ENCODE measurements at regions not wholly inside any gene's neighbourhood (a gene's known extent, or its start where the extent isn't known, plus 50 kb on each side); places are given as distances from the start of the nearest gene placed in this dataset.

DNA sequence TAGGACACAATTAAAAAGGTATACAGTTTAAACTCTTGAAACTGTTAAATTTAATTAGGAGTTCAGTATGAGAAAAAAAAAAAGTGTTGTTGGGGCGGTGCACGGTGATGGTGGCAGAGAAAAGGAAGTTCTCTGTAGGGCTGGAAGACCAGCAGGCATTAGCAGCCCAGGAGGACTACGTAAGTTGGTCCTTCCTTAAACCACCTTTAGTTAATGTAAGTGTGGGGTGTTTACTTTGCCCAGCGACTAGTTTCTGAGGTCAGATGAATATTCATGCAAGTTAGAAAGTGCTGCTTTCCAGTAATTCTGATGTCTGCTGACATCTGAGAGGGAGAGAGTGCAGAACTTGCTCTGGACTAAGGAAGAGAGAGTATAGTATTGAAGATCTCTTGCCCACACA lies 54.9 kb downstream of the NKX2-1 start:
- Histone ChIP-seq H3K9me3 (ENCODE audit: control insufficient read depth, insufficient read depth, low read length) (no peaks in the 10 kb centered on the region), H3K27me3 (ENCODE audit: control insufficient read depth, insufficient read depth, low read length) (peaks cover 20% of the 10 kb centered on the region), H3K36me3 (ENCODE audit: control insufficient read depth, insufficient read depth, low read length) (no peaks in the 10 kb centered on the region), H3K4me3 (ENCODE audit: low read depth, low read length) (no peak overlapping the region), H3K4me1 (ENCODE audit: control insufficient read depth, insufficient read depth, low read length) (no peaks in the 10 kb centered on the region), H3K27ac (ENCODE audit: low read depth, low read length) (no peak overlapping the region)
- no peak for DNase-seq (ENCODE audit: low read depth in 4 of 6, low spot score in 6 of 6)
- 83% methylated on average over 3 of the region's 4 CpGs for WGBS (ENCODE audit: insufficient coverage)

DNA sequence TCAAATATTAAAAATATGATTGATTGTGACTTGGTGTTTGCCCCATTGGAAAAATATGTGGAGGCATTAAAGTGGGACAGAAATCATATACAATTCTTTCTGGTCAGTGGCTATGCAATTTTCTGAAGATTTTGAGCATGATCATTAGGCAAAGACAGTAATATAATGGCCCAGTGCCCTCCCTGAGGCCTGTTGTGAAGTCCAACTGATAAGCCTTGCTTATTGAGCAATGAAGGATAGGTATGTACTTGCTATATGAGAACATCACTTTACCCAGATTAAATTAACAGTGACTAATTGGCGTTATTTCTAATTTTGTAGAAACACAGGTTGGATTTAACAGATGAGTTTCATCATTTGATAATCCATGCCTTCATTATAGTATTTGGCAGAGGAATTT lies 57.1 kb downstream of the NKX2-1 start:
- no peak for DNase-seq (ENCODE audit: low read depth in 4 of 6, low spot score in 6 of 6)
- Histone ChIP-seq H3K4me1 (ENCODE audit: control insufficient read depth, insufficient read depth, low read length) (no peaks in the 10 kb centered on the region), H3K27ac (ENCODE audit: low read depth, low read length) (no peak overlapping the region), H3K4me3 (ENCODE audit: low read depth, low read length) (no peak overlapping the region), H3K9me3 (ENCODE audit: control insufficient read depth, insufficient read depth, low read length) (no peaks in the 10 kb centered on the region), H3K27me3 (ENCODE audit: control insufficient read depth, insufficient read depth, low read length) (peaks cover 32% of the 10 kb centered on the region), H3K36me3 (ENCODE audit: control insufficient read depth, insufficient read depth, low read length) (no peaks in the 10 kb centered on the region)
- no CpG with 5 or more reads among the region's 1 CpG for WGBS (ENCODE audit: insufficient coverage)

DNA sequence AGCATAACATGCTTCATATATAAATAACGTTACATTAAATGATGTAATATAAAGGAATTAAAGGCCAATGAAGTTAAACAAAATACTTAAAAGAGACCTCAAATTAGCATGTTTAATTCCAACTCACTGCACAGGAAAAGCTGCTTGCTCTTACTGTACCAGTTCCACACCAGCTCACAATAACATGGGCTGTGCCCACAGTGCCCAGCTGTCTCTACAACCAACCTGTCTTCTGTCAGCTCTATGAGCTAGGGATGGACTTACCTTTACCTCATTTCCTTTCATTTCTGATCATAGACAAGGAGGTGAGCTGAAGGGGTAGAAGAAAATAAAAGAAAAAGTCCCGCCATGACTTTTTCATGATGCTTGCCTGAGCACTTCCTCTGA lies 64.8 kb downstream of the NKX2-1 start:
- H3K9me3 ChIP-seq (ENCODE audit: control insufficient read depth, insufficient read depth, low read length) = no peaks in the 10 kb centered on the region
- DNase-seq (ENCODE audit: low read depth in 4 of 6, low spot score in 6 of 6) = no peak
- H3K27me3 ChIP-seq (ENCODE audit: control insufficient read depth, insufficient read depth, low read length) = peaks cover 58% of the 10 kb centered on the region
- no peaks in the 10 kb centered on the region for H3K36me3 ChIP-seq (ENCODE audit: control insufficient read depth, insufficient read depth, low read length)
- no peaks in the 10 kb centered on the region for H3K4me1 ChIP-seq (ENCODE audit: control insufficient read depth, insufficient read depth, low read length)
- 70% methylated on average over 1 of the region's 2 CpGs for WGBS (ENCODE audit: insufficient coverage)
- no peak overlapping the region for H3K27ac ChIP-seq (ENCODE audit: low read depth, low read length)
- H3K4me3 ChIP-seq (ENCODE audit: low read depth, low read length) = no peak overlapping the region

GRCh38 chr14:36454599-36455240 lies 65.3 kb downstream of the NKX2-1 start:
- no CpG with 5 or more reads among the region's 5 CpGs for WGBS (ENCODE audit: insufficient coverage)
- peak in 2 of 6 donors; percentile 6 to 22 for DNase-seq (ENCODE audit: low read depth in 4 of 6, low spot score in 6 of 6)
- Histone ChIP-seq H3K27ac (ENCODE audit: low read depth, low read length) (no peak overlapping the region), H3K36me3 (ENCODE audit: control insufficient read depth, insufficient read depth, low read length) (no peaks in the 10 kb centered on the region), H3K4me1 (ENCODE audit: control insufficient read depth, insufficient read depth, low read length) (no peaks in the 10 kb centered on the region), H3K9me3 (ENCODE audit: control insufficient read depth, insufficient read depth, low read length) (no peaks in the 10 kb centered on the region), H3K4me3 (ENCODE audit: low read depth, low read length) (no peak overlapping the region), H3K27me3 (ENCODE audit: control insufficient read depth, insufficient read depth, low read length) (peaks cover 63% of the 10 kb centered on the region)

DNA sequence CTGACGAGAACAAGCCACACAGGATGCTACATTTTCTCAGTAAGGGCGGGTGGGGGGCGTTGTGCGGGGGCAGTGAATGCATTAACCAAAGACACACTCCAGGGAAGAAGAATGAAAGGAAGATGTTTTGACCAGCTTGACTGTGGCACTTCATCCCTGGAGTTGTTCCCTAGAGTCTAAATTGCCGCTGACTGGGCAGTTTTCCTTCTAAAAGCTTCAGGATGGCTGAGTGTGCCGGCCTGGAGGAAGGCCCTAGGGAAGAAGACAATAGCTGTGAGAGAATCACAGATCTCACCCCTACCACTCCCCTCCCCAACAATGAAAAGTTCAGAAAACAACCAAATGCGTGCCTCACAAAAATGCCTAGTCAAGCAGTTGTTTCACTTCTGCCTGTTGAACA lies 67.2 kb downstream of the NKX2-1 start:
- 25% methylated on average over 1 of the region's 7 CpGs for WGBS (ENCODE audit: insufficient coverage)
- peak in 1 of 6 donors; percentile 9 for DNase-seq (ENCODE audit: low read depth in 4 of 6, low spot score in 6 of 6)
- Histone ChIP-seq H3K9me3 (ENCODE audit: control insufficient read depth, insufficient read depth, low read length) (no peaks in the 10 kb centered on the region), H3K4me3 (ENCODE audit: low read depth, low read length) (no peak overlapping the region), H3K4me1 (ENCODE audit: control insufficient read depth, insufficient read depth, low read length) (no peaks in the 10 kb centered on the region), H3K36me3 (ENCODE audit: control insufficient read depth, insufficient read depth, low read length) (no peaks in the 10 kb centered on the region), H3K27ac (ENCODE audit: low read depth, low read length) (no peak overlapping the region), H3K27me3 (ENCODE audit: control insufficient read depth, insufficient read depth, low read length) (peaks cover 62% of the 10 kb centered on the region)

DNA sequence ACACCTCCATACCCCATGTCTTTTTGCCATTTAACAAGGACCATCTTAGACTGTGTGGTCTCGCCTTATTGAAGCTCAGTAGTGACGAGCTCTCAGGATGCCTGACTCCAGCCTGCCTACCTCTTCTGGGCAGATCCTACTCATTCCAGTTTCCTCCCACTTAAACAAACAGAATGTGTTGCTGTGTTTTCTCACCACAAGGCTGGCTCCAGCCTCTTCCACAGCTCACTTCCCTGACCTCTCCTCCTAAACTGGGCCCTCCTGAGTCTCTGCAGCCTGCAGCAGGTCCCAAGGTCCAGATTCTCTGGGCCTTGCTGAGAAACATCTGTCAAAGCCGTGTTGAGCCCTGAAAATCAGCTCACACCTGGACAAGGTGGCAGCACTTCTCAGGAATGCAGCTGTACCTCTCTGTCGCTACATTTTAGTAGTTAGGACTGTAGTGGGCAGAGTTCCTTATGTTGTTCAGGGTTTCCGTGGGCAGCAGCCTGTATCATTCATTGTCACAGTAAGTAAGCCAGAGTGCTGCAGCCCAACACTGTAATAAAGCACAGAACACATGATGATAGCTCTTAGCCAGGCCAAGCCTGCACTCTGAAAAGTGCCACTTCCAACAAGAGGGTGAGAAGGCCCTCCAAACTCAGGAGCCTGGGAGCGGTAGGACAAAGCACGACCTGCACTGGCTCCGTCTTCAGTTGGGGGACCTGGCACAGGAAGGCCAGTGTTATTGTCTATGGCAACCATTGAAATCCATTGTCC lies 68.5 kb downstream of the NKX2-1 start:
- Histone ChIP-seq H3K27ac (ENCODE audit: low read depth, low read length) (no peak overlapping the region), H3K4me3 (ENCODE audit: low read depth, low read length) (no peak overlapping the region), H3K9me3 (ENCODE audit: control insufficient read depth, insufficient read depth, low read length) (no peaks in the 10 kb centered on the region), H3K4me1 (ENCODE audit: control insufficient read depth, insufficient read depth, low read length) (no peaks in the 10 kb centered on the region), H3K27me3 (ENCODE audit: control insufficient read depth, insufficient read depth, low read length) (peaks cover 72% of the 10 kb centered on the region), H3K36me3 (ENCODE audit: control insufficient read depth, insufficient read depth, low read length) (no peaks in the 10 kb centered on the region)
- DNase-seq (ENCODE audit: low read depth in 4 of 6, low spot score in 6 of 6) = no peak
- 73% methylated on average over 8 of the region's 8 CpGs for WGBS (ENCODE audit: insufficient coverage)

GRCh38 chr14:36450550-36450949 lies 69.5 kb downstream of the NKX2-1 start:
- Histone ChIP-seq H3K4me1 (ENCODE audit: control insufficient read depth, insufficient read depth, low read length) (no peaks in the 10 kb centered on the region), H3K27me3 (ENCODE audit: control insufficient read depth, insufficient read depth, low read length) (peaks cover 74% of the 10 kb centered on the region), H3K27ac (ENCODE audit: low read depth, low read length) (no peak overlapping the region), H3K9me3 (ENCODE audit: control insufficient read depth, insufficient read depth, low read length) (no peaks in the 10 kb centered on the region), H3K4me3 (ENCODE audit: low read depth, low read length) (no peak overlapping the region), H3K36me3 (ENCODE audit: control insufficient read depth, insufficient read depth, low read length) (no peaks in the 10 kb centered on the region)
- WGBS (ENCODE audit: insufficient coverage) = 89% methylated on average over 3 of the region's 4 CpGs
- DNase-seq (ENCODE audit: low read depth in 4 of 6, low spot score in 6 of 6) = no peak

DNA sequence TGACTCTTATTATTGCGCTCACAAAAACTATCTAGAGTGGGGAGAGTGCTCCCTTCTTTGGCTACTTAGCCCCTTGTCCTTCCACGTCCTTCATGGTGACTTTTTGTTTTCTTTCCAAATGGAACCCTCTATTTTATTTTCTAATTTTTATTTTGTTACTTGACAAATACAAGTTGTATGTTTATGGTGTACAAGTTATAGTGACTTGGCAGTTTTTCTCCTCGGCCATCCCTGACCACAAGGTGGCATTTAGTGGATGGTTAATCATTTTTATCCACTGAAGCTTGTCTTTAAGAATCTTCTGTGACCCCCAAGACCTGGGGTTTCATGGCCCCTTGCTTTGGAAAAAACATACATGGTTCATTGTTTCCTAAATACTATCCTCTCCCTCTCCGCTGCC lies 70.1 kb downstream of the NKX2-1 start:
- WGBS (ENCODE audit: insufficient coverage) = 67% methylated on average over 1 of the region's 4 CpGs
- no peaks in the 10 kb centered on the region for H3K4me1 ChIP-seq (ENCODE audit: control insufficient read depth, insufficient read depth, low read length)
- H3K27me3 ChIP-seq (ENCODE audit: control insufficient read depth, insufficient read depth, low read length) = peaks cover 75% of the 10 kb centered on the region
- no peak overlapping the region for H3K4me3 ChIP-seq (ENCODE audit: low read depth, low read length)
- no peaks in the 10 kb centered on the region for H3K9me3 ChIP-seq (ENCODE audit: control insufficient read depth, insufficient read depth, low read length)
- H3K36me3 ChIP-seq (ENCODE audit: control insufficient read depth, insufficient read depth, low read length) = no peaks in the 10 kb centered on the region
- no peak for DNase-seq (ENCODE audit: low read depth in 4 of 6, low spot score in 6 of 6)
- H3K27ac ChIP-seq (ENCODE audit: low read depth, low read length) = no peak overlapping the region

DNA sequence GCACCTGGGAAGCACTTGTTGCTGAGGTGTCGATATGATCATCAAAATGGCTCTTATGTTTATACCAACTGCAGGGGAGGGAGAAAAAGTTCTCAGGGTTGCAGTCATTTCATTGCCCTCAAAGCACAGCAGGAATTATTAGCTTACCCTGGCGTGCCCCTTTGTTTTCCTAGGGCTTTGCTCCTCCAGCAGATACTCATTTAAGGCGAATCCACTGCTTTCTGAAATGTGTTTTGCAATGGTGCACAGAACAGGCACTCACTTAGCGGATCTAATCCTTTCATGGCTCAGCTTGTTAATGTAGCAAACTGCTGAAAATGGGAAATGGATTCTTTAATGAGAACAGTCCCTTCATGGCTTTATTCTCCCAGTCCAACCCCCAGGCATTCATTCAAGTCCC lies 76.7 kb downstream of the NKX2-1 start:
- H3K9me3 ChIP-seq (ENCODE audit: control insufficient read depth, insufficient read depth, low read length) = no peaks in the 10 kb centered on the region
- no peaks in the 10 kb centered on the region for H3K4me1 ChIP-seq (ENCODE audit: control insufficient read depth, insufficient read depth, low read length)
- no peak overlapping the region for H3K27ac ChIP-seq (ENCODE audit: low read depth, low read length)
- peaks cover 84% of the 10 kb centered on the region for H3K27me3 ChIP-seq (ENCODE audit: control insufficient read depth, insufficient read depth, low read length)
- DNase-seq (ENCODE audit: low read depth in 4 of 6, low spot score in 6 of 6) = peak in 1 of 6 donors; percentile 48
- H3K36me3 ChIP-seq (ENCODE audit: control insufficient read depth, insufficient read depth, low read length) = no peaks in the 10 kb centered on the region
- no peak overlapping the region for H3K4me3 ChIP-seq (ENCODE audit: low read depth, low read length)
- WGBS (ENCODE audit: insufficient coverage) = 17% methylated on average over 2 of the region's 4 CpGs

- H3K4me1 ChIP-seq (ENCODE audit: control insufficient read depth, insufficient read depth, low read length) = no peaks in the 10 kb centered on the region
- no peak overlapping the region for H3K4me3 ChIP-seq (ENCODE audit: low read depth, low read length)
- H3K36me3 ChIP-seq (ENCODE audit: control insufficient read depth, insufficient read depth, low read length) = no peaks in the 10 kb centered on the region
- H3K27me3 ChIP-seq (ENCODE audit: control insufficient read depth, insufficient read depth, low read length) = peaks cover 87% of the 10 kb centered on the region
- WGBS (ENCODE audit: insufficient coverage) = 14% methylated on average over 4 of the region's 4 CpGs
- DNase-seq (ENCODE audit: low read depth in 4 of 6, low spot score in 6 of 6) = peak in 5 of 6 donors; percentile 3 to 84 (median 17)
- no peaks in the 10 kb centered on the region for H3K9me3 ChIP-seq (ENCODE audit: control insufficient read depth, insufficient read depth, low read length)
- H3K27ac ChIP-seq (ENCODE audit: low read depth, low read length) = no peak overlapping the region
Observed at GRCh38 chr14:36442824-36443241, 77.2 kb downstream of the NKX2-1 start.
